ENCODE measurements at regions not wholly inside any gene's neighbourhood (a gene's known extent, or its start where the extent isn't known, plus 50 kb on each side); places are given as distances from the start of the nearest gene placed in this dataset.

DNA sequence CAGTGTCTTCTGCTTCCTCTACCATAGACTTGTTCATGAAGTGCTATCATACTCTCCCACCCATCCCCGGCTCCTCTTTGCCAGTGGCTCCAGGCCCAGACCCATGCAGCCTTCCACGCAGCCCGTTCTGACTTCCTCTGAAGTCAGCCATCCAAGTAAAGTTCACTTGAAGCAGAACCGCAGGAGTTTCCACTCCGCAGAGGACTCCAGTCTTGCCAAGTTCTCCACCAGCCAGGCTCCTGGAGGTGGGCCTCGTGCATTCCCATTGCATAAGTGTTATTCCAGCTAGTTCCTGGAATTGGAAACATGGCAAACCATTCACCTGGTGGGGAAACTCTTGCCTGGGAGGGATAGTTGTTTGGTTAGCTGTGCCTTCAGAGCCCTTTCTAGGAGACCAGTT lies 185.1 kb downstream of the PLPP3 start:
- CTCF ChIA-PET = no interaction called here
- no TSS peak for BruUV-seq (replicated peaks)
- no peaks in the 10 kb centered on the region for H3K27me3 Mint-ChIP-seq (ENCODE audit: unreplicated experiment)
- no peak for TF ChIP-seq CTCF (IDR thresholded peaks at IDR 0.05; ENCODE audit: unreplicated experiment)
- no peak for DNase-seq
- H3K4me3 Mint-ChIP-seq (ENCODE audit: low read depth, unreplicated experiment) = no peak overlapping the region
- intact Hi-C loops (cut with micrococcal nuclease; ENCODE audit: unreplicated experiment) = no loop called here
- H3K4me1 Mint-ChIP-seq (ENCODE audit: low read depth, unreplicated experiment) = peaks cover 7% of the 10 kb centered on the region
- H3K9me3 Mint-ChIP-seq (ENCODE audit: low read depth, unreplicated experiment) = no peaks in the 10 kb centered on the region
- no peak overlapping the region for H3K27ac Mint-ChIP-seq (ENCODE audit: unreplicated experiment)
- H3K36me3 Mint-ChIP-seq (ENCODE audit: insufficient read depth, unreplicated experiment) = no peaks in the 10 kb centered on the region

- DNase-seq = no peak
- Mint-ChIP-seq H3K9me3 (ENCODE audit: low read depth, unreplicated experiment) (no peaks in the 10 kb centered on the region), H3K4me3 (ENCODE audit: low read depth, unreplicated experiment) (no peak overlapping the region), H3K27ac (ENCODE audit: unreplicated experiment) (no peak overlapping the region), H3K4me1 (ENCODE audit: low read depth, unreplicated experiment) (peaks cover 20% of the 10 kb centered on the region), H3K36me3 (ENCODE audit: insufficient read depth, unreplicated experiment) (no peaks in the 10 kb centered on the region), H3K27me3 (ENCODE audit: unreplicated experiment) (no peaks in the 10 kb centered on the region)
- CTCF ChIA-PET = no interaction called here
- no TSS peak for BruUV-seq (replicated peaks)
- TF ChIP-seq CTCF (IDR thresholded peaks at IDR 0.05; ENCODE audit: unreplicated experiment) = no peak
- intact Hi-C loops (cut with micrococcal nuclease; ENCODE audit: unreplicated experiment) = no loop called here
These were observed 188.2 kb downstream of the PLPP3 start for GRCh38 chr1:56390934-56391731.

DNA sequence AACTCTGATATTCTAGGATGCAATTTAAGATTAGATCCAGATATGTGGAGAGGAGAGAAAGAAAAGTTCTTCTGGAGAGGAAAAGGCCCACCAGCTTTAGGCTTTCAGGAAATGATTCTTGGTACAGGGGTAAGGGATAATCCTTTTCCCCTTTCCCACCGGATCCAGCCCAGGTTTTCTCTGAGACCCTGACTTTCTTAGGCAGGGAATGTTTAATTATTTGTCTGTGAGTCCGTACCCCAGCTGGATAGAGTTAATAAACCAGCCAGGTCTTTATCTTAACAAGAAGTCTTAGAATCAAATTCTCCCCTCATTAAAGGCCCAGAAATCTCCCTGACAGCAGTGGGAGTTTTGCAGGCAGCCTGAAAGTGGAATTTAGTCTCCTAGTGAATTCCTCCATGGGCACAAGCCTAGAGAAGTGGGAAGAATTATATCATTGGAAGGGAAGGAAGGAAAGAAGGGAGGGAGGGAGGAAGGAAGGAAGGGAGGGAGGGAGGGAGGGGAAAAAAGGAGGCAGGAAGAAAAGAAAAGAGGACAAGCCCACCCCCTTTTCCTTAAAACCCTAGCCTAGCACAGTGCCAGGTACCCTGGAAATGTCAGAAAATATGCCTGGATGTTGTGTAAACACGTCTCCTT lies 189.0 kb downstream of the PLPP3 start:
- no peak for TF ChIP-seq CTCF (IDR thresholded peaks at IDR 0.05; ENCODE audit: unreplicated experiment)
- no TSS peak for BruUV-seq (replicated peaks)
- no peaks in the 10 kb centered on the region for H3K36me3 Mint-ChIP-seq (ENCODE audit: insufficient read depth, unreplicated experiment)
- DNase-seq = peak; percentile 30
- no peak overlapping the region for H3K4me3 Mint-ChIP-seq (ENCODE audit: low read depth, unreplicated experiment)
- H3K9me3 Mint-ChIP-seq (ENCODE audit: low read depth, unreplicated experiment) = no peaks in the 10 kb centered on the region
- H3K4me1 Mint-ChIP-seq (ENCODE audit: low read depth, unreplicated experiment) = peaks cover 20% of the 10 kb centered on the region
- CTCF ChIA-PET = no interaction called here
- no peak overlapping the region for H3K27ac Mint-ChIP-seq (ENCODE audit: unreplicated experiment)
- no peaks in the 10 kb centered on the region for H3K27me3 Mint-ChIP-seq (ENCODE audit: unreplicated experiment)
- intact Hi-C loops (cut with micrococcal nuclease; ENCODE audit: unreplicated experiment) = no loop called here

GRCh38 chr1:56389813-56390212 lies 189.6 kb downstream of the PLPP3 start:
- Mint-ChIP-seq H3K9me3 (ENCODE audit: low read depth, unreplicated experiment) (no peaks in the 10 kb centered on the region), H3K36me3 (ENCODE audit: insufficient read depth, unreplicated experiment) (no peaks in the 10 kb centered on the region), H3K27me3 (ENCODE audit: unreplicated experiment) (no peaks in the 10 kb centered on the region), H3K4me1 (ENCODE audit: low read depth, unreplicated experiment) (peaks cover 20% of the 10 kb centered on the region), H3K27ac (ENCODE audit: unreplicated experiment) (no peak overlapping the region), H3K4me3 (ENCODE audit: low read depth, unreplicated experiment) (no peak overlapping the region)
- TF ChIP-seq CTCF (IDR thresholded peaks at IDR 0.05; ENCODE audit: unreplicated experiment) = no peak
- peak; percentile 28 for DNase-seq
- CTCF ChIA-PET = no interaction called here
- BruUV-seq (replicated peaks) = no TSS peak
- intact Hi-C loops (cut with micrococcal nuclease; ENCODE audit: unreplicated experiment) = loop anchor here (5.0 kb wide), 1 partner anchor 58 kb away; no protein-coding TSS in a partner anchor

Measured in Calu3 (cell line).